ENCODE measurements at regions not wholly inside any gene's neighbourhood (a gene's known extent, or its start where the extent isn't known, plus 50 kb on each side); places are given as distances from the start of the nearest gene placed in this dataset.

GRCh38 chr2:104052356-104052755, 801.6 kb upstream of the POU3F3 start:
- no peak overlapping the region for H3K27ac ChIP-seq (ENCODE audit: low read depth in 2 of 2, low read length in 1 of 2)
- H3K4me3 ChIP-seq (ENCODE audit: low read depth in 1 of 2, low read length in 2 of 2): no peak overlapping the region
- no peaks in the 10 kb centered on the region for H3K4me1 ChIP-seq (ENCODE audit: control insufficient read depth in 2 of 2, insufficient read depth in 2 of 2, low read length in 1 of 2)
- no peaks in the 10 kb centered on the region for H3K36me3 ChIP-seq (ENCODE audit: control insufficient read depth in 2 of 2, insufficient read depth in 2 of 2, low read length in 1 of 2)
- no peaks in the 10 kb centered on the region for H3K9me3 ChIP-seq (ENCODE audit: control insufficient read depth in 2 of 2, insufficient read depth in 1 of 2, low read depth in 1 of 2, low read length in 1 of 2)
- H3K27me3 ChIP-seq (ENCODE audit: control insufficient read depth in 1 of 2, insufficient read depth in 2 of 2, low read length in 2 of 2): no peaks in the 10 kb centered on the region
- 67 to 73% methylated on average over 5 of the region's 5 CpGs for WGBS, 2 donors

GRCh38 chr2:104056451-104056850, 797.5 kb upstream of the POU3F3 start:
- WGBS, 2 donors: 87 to 88% methylated on average over 1 of the region's 1 CpG
- Histone ChIP-seq H3K36me3 (ENCODE audit: control insufficient read depth in 2 of 2, insufficient read depth in 2 of 2, low read length in 1 of 2) (no peaks in the 10 kb centered on the region), H3K27me3 (ENCODE audit: control insufficient read depth in 1 of 2, insufficient read depth in 2 of 2, low read length in 2 of 2) (no peaks in the 10 kb centered on the region), H3K4me3 (ENCODE audit: low read depth in 1 of 2, low read length in 2 of 2) (no peak overlapping the region), H3K4me1 (ENCODE audit: control insufficient read depth in 2 of 2, insufficient read depth in 2 of 2, low read length in 1 of 2) (no peaks in the 10 kb centered on the region), H3K27ac (ENCODE audit: low read depth in 2 of 2, low read length in 1 of 2) (no peak overlapping the region), H3K9me3 (ENCODE audit: control insufficient read depth in 2 of 2, insufficient read depth in 1 of 2, low read depth in 1 of 2, low read length in 1 of 2) (no peaks in the 10 kb centered on the region)

- Histone ChIP-seq H3K27ac (ENCODE audit: low read depth in 2 of 2, low read length in 1 of 2) (no peak overlapping the region), H3K36me3 (ENCODE audit: control insufficient read depth in 2 of 2, insufficient read depth in 2 of 2, low read length in 1 of 2) (no peaks in the 10 kb centered on the region), H3K9me3 (ENCODE audit: control insufficient read depth in 2 of 2, insufficient read depth in 1 of 2, low read depth in 1 of 2, low read length in 1 of 2) (no peaks in the 10 kb centered on the region), H3K4me3 (ENCODE audit: low read depth in 1 of 2, low read length in 2 of 2) (no peak overlapping the region), H3K27me3 (ENCODE audit: control insufficient read depth in 1 of 2, insufficient read depth in 2 of 2, low read length in 2 of 2) (no peaks in the 10 kb centered on the region), H3K4me1 (ENCODE audit: control insufficient read depth in 2 of 2, insufficient read depth in 2 of 2, low read length in 1 of 2) (no peaks in the 10 kb centered on the region)
- 71% methylated on average over 2 of the region's 2 CpGs for WGBS, 2 donors
These were observed 785.2 kb upstream of the POU3F3 start for GRCh38 chr2:104068665-104069064.

- Histone ChIP-seq H3K36me3 (ENCODE audit: control insufficient read depth in 2 of 2, insufficient read depth in 2 of 2, low read length in 1 of 2) (no peaks in the 10 kb centered on the region), H3K27me3 (ENCODE audit: control insufficient read depth in 1 of 2, insufficient read depth in 2 of 2, low read length in 2 of 2) (no peaks in the 10 kb centered on the region), H3K27ac (ENCODE audit: low read depth in 2 of 2, low read length in 1 of 2) (no peak overlapping the region), H3K4me1 (ENCODE audit: control insufficient read depth in 2 of 2, insufficient read depth in 2 of 2, low read length in 1 of 2) (no peaks in the 10 kb centered on the region), H3K4me3 (ENCODE audit: low read depth in 1 of 2, low read length in 2 of 2) (no peak overlapping the region), H3K9me3 (ENCODE audit: control insufficient read depth in 2 of 2, insufficient read depth in 1 of 2, low read depth in 1 of 2, low read length in 1 of 2) (peaks cover 7 to 13% of the 10 kb centered on the region in 2 donors)
- 78 to 82% methylated on average over 4 of the region's 4 CpGs for WGBS, 2 donors
These were observed 776.3 kb upstream of the POU3F3 start for GRCh38 chr2:104077573-104077972.

- Histone ChIP-seq H3K9me3 (ENCODE audit: control insufficient read depth in 2 of 2, insufficient read depth in 1 of 2, low read depth in 1 of 2, low read length in 1 of 2) (peaks cover 7 to 13% of the 10 kb centered on the region in 2 donors), H3K4me3 (ENCODE audit: low read depth in 1 of 2, low read length in 2 of 2) (no peak overlapping the region), H3K27ac (ENCODE audit: low read depth in 2 of 2, low read length in 1 of 2) (no peak overlapping the region), H3K4me1 (ENCODE audit: control insufficient read depth in 2 of 2, insufficient read depth in 2 of 2, low read length in 1 of 2) (no peaks in the 10 kb centered on the region), H3K27me3 (ENCODE audit: control insufficient read depth in 1 of 2, insufficient read depth in 2 of 2, low read length in 2 of 2) (no peaks in the 10 kb centered on the region), H3K36me3 (ENCODE audit: control insufficient read depth in 2 of 2, insufficient read depth in 2 of 2, low read length in 1 of 2) (no peaks in the 10 kb centered on the region)
- 88 to 90% methylated on average over 9 of the region's 9 CpGs for WGBS, 2 donors
These were observed 775.3 kb upstream of the POU3F3 start for GRCh38 chr2:104078431-104079157.

- Histone ChIP-seq H3K27ac (ENCODE audit: low read depth in 2 of 2, low read length in 1 of 2) (no peak overlapping the region), H3K4me3 (ENCODE audit: low read depth in 1 of 2, low read length in 2 of 2) (no peak overlapping the region), H3K9me3 (ENCODE audit: control insufficient read depth in 2 of 2, insufficient read depth in 1 of 2, low read depth in 1 of 2, low read length in 1 of 2) (no peaks in the 10 kb centered on the region), H3K27me3 (ENCODE audit: control insufficient read depth in 1 of 2, insufficient read depth in 2 of 2, low read length in 2 of 2) (no peaks in the 10 kb centered on the region), H3K4me1 (ENCODE audit: control insufficient read depth in 2 of 2, insufficient read depth in 2 of 2, low read length in 1 of 2) (no peaks in the 10 kb centered on the region), H3K36me3 (ENCODE audit: control insufficient read depth in 2 of 2, insufficient read depth in 2 of 2, low read length in 1 of 2) (no peaks in the 10 kb centered on the region)
- WGBS, 2 donors: 93 to 96% methylated on average over 5 of the region's 5 CpGs
These were observed 765.2 kb upstream of the POU3F3 start for GRCh38 chr2:104088745-104089144.

- Histone ChIP-seq H3K36me3 (ENCODE audit: control insufficient read depth in 2 of 2, insufficient read depth in 2 of 2, low read length in 1 of 2) (no peaks in the 10 kb centered on the region), H3K4me1 (ENCODE audit: control insufficient read depth in 2 of 2, insufficient read depth in 2 of 2, low read length in 1 of 2) (no peaks in the 10 kb centered on the region), H3K27ac (ENCODE audit: low read depth in 2 of 2, low read length in 1 of 2) (no peak overlapping the region), H3K9me3 (ENCODE audit: control insufficient read depth in 2 of 2, insufficient read depth in 1 of 2, low read depth in 1 of 2, low read length in 1 of 2) (no peaks in the 10 kb centered on the region), H3K27me3 (ENCODE audit: control insufficient read depth in 1 of 2, insufficient read depth in 2 of 2, low read length in 2 of 2) (no peaks in the 10 kb centered on the region), H3K4me3 (ENCODE audit: low read depth in 1 of 2, low read length in 2 of 2) (no peak overlapping the region)
- WGBS, 2 donors: 88% methylated on average over 6 of the region's 6 CpGs
These were observed 763.5 kb upstream of the POU3F3 start for GRCh38 chr2:104090407-104090806.

- H3K4me1 ChIP-seq (ENCODE audit: control insufficient read depth in 2 of 2, insufficient read depth in 2 of 2, low read length in 1 of 2): no peaks in the 10 kb centered on the region
- H3K27me3 ChIP-seq (ENCODE audit: control insufficient read depth in 1 of 2, insufficient read depth in 2 of 2, low read length in 2 of 2): no peaks in the 10 kb centered on the region
- H3K36me3 ChIP-seq (ENCODE audit: control insufficient read depth in 2 of 2, insufficient read depth in 2 of 2, low read length in 1 of 2): no peaks in the 10 kb centered on the region
- no peaks in the 10 kb centered on the region for H3K9me3 ChIP-seq (ENCODE audit: control insufficient read depth in 2 of 2, insufficient read depth in 1 of 2, low read depth in 1 of 2, low read length in 1 of 2)
- H3K27ac ChIP-seq (ENCODE audit: low read depth in 2 of 2, low read length in 1 of 2): no peak overlapping the region
- H3K4me3 ChIP-seq (ENCODE audit: low read depth in 1 of 2, low read length in 2 of 2): no peak overlapping the region
These were observed 762.0 kb upstream of the POU3F3 start for GRCh38 chr2:104091894-104092293.

GRCh38 chr2:104092886-104093285, 761.0 kb upstream of the POU3F3 start:
- H3K9me3 ChIP-seq (ENCODE audit: control insufficient read depth in 2 of 2, insufficient read depth in 1 of 2, low read depth in 1 of 2, low read length in 1 of 2): no peaks in the 10 kb centered on the region
- H3K27ac ChIP-seq (ENCODE audit: low read depth in 2 of 2, low read length in 1 of 2): no peak overlapping the region
- 73 to 77% methylated on average over 6 of the region's 6 CpGs for WGBS, 2 donors
- H3K4me1 ChIP-seq (ENCODE audit: control insufficient read depth in 2 of 2, insufficient read depth in 2 of 2, low read length in 1 of 2): no peaks in the 10 kb centered on the region
- H3K4me3 ChIP-seq (ENCODE audit: low read depth in 1 of 2, low read length in 2 of 2): no peak overlapping the region
- no peaks in the 10 kb centered on the region for H3K27me3 ChIP-seq (ENCODE audit: control insufficient read depth in 1 of 2, insufficient read depth in 2 of 2, low read length in 2 of 2)
- no peaks in the 10 kb centered on the region for H3K36me3 ChIP-seq (ENCODE audit: control insufficient read depth in 2 of 2, insufficient read depth in 2 of 2, low read length in 1 of 2)

GRCh38 chr2:104102615-104103014, 751.3 kb upstream of the POU3F3 start:
- Histone ChIP-seq H3K27ac (ENCODE audit: low read depth in 2 of 2, low read length in 1 of 2) (no peak overlapping the region), H3K9me3 (ENCODE audit: control insufficient read depth in 2 of 2, insufficient read depth in 1 of 2, low read depth in 1 of 2, low read length in 1 of 2) (no peaks in the 10 kb centered on the region), H3K36me3 (ENCODE audit: control insufficient read depth in 2 of 2, insufficient read depth in 2 of 2, low read length in 1 of 2) (no peaks in the 10 kb centered on the region), H3K4me3 (ENCODE audit: low read depth in 1 of 2, low read length in 2 of 2) (no peak overlapping the region), H3K27me3 (ENCODE audit: control insufficient read depth in 1 of 2, insufficient read depth in 2 of 2, low read length in 2 of 2) (no peaks in the 10 kb centered on the region), H3K4me1 (ENCODE audit: control insufficient read depth in 2 of 2, insufficient read depth in 2 of 2, low read length in 1 of 2) (no peaks in the 10 kb centered on the region)
- 72 to 75% methylated on average over 3 of the region's 3 CpGs for WGBS, 2 donors
